Left lung (tissue), 4 donors: ENCODE measurements at regions not wholly inside any gene's neighbourhood (a gene's known extent, or its start where the extent isn't known, plus 50 kb on each side); places are given as distances from the start of the nearest gene placed in this dataset.

ENCODE experiments used
- ATAC-seq: fragments of 200-7000 bp; cut with Tn5 transposase; one replicate; pipeline ENCODE4 v1.9.1; 2020; ENCODE audit warnings: moderate library complexity
- DNase-seq, 4 donors: peaks; one replicate each; pipeline ENCODE4 v3.0.0-alpha.2; 2013 to 2020
- H3K27ac ChIP-seq, 2 donors: fragments of 200-600 bp; sonication (generic) in 1 of 2; one replicate each; pipeline versions ENCODE4 v1.5.0 to v1.8.0; 2020 to 2021
- H3K27me3 ChIP-seq, 2 donors: fragments of 200-600 bp; sonication (generic) in 1 of 2; one replicate each; pipeline versions ENCODE4 v1.5.0 to v1.8.0; 2020 to 2021
- H3K36me3 ChIP-seq, 2 donors: fragments of 200-600 bp; sonication (generic) in 1 of 2; one replicate each; pipeline versions ENCODE4 v1.5.0 to v1.8.0; 2020 to 2021
- H3K4me1 ChIP-seq, 2 donors: fragments of 200-600 bp; one replicate each; pipeline ENCODE4 v1.8.0; 2021
- H3K4me3 ChIP-seq, 2 donors: fragments of 200-600 bp; sonication (generic) in 1 of 2; one replicate each; pipeline versions ENCODE4 v1.5.0 to v1.8.0; 2020 to 2021; ENCODE audit warnings: mild to moderate bottlenecking in 1 of 2
- H3K9me3 ChIP-seq, 2 donors: fragments of 200-600 bp; sonication (generic) in 1 of 2; one replicate each; pipeline versions ENCODE4 v1.5.0 to v1.8.0; 2020 to 2021
- CTCF ChIP-seq, 2 donors: fragments of 200-600 bp; sonication (generic) in 1 of 2; IDR thresholded peaks; one replicate each; pipeline versions ENCODE4 v1.5.0 to v1.8.0; 2021; ENCODE audit warnings: antibody characterized with exemption in 2 of 2
- intact Hi-C, 2 donors: fragments of 100-400 bp; cut with DNase I; formaldehyde crosslinking; loops; one replicate each; pipeline versions ENCODE4 v1.11.2 to v1.14.2; 2022
- donor health status: DM: no; HTN: yes; CAD: no.
- donor health status: DM: no; HTN: no; CAD: no.

GRCh38 chr13:79834876-79835275 lies 353.9 kb downstream of the NDFIP2 start:
- Histone ChIP-seq H3K27ac (no peak overlapping the region), H3K4me3 (no peak overlapping the region), H3K9me3 (no peaks in the 10 kb centered on the region), H3K36me3 (no peaks in the 10 kb centered on the region), H3K4me1 (no peaks in the 10 kb centered on the region), H3K27me3 (no peaks in the 10 kb centered on the region)
- no peak for TF ChIP-seq CTCF (IDR thresholded peaks at IDR 0.05)
- intact Hi-C loops, result no loop called here
- DNase-seq, result no peak
- ATAC-seq, result no peak

GRCh38 chr13:79833991-79834390 lies 353.0 kb downstream of the NDFIP2 start:
- ATAC-seq (no peak), DNase-seq (no peak)
- no peak for TF ChIP-seq CTCF (IDR thresholded peaks at IDR 0.05)
- H3K36me3 ChIP-seq, result no peaks in the 10 kb centered on the region
- H3K4me3 ChIP-seq, result no peak overlapping the region
- H3K27ac ChIP-seq, result no peak overlapping the region
- intact Hi-C loops, result no loop called here
- H3K27me3 ChIP-seq, result no peaks in the 10 kb centered on the region
- H3K9me3 ChIP-seq, result no peaks in the 10 kb centered on the region
- no peaks in the 10 kb centered on the region for H3K4me1 ChIP-seq

GRCh38 chr13:79831556-79831955 lies 350.6 kb downstream of the NDFIP2 start:
- ATAC-seq, result no peak
- DNase-seq, result no peak
- no peak overlapping the region for H3K27ac ChIP-seq
- no peaks in the 10 kb centered on the region for H3K36me3 ChIP-seq
- TF ChIP-seq CTCF (IDR thresholded peaks at IDR 0.05), result no peak
- H3K4me1 ChIP-seq, result no peaks in the 10 kb centered on the region
- intact Hi-C loops, result no loop called here
- H3K9me3 ChIP-seq, result no peaks in the 10 kb centered on the region
- no peak overlapping the region for H3K4me3 ChIP-seq
- no peaks in the 10 kb centered on the region for H3K27me3 ChIP-seq

- H3K4me1 ChIP-seq, result no peaks in the 10 kb centered on the region
- no peak for TF ChIP-seq CTCF (IDR thresholded peaks at IDR 0.05)
- no peaks in the 10 kb centered on the region for H3K9me3 ChIP-seq
- no peak overlapping the region for H3K27ac ChIP-seq
- ATAC-seq (no peak), DNase-seq (no peak)
- intact Hi-C loops, result no loop called here
- H3K4me3 ChIP-seq, result no peak overlapping the region
- no peaks in the 10 kb centered on the region for H3K27me3 ChIP-seq
- H3K36me3 ChIP-seq, result no peaks in the 10 kb centered on the region
Observed at GRCh38 chr13:79830945-79831344, 350.0 kb downstream of the NDFIP2 start.

GRCh38 chr13:79830426-79830825 lies 349.5 kb downstream of the NDFIP2 start:
- no peaks in the 10 kb centered on the region for H3K4me1 ChIP-seq
- no peak overlapping the region for H3K27ac ChIP-seq
- H3K4me3 ChIP-seq, result no peak overlapping the region
- no peak for TF ChIP-seq CTCF (IDR thresholded peaks at IDR 0.05)
- DNase-seq (no peak), ATAC-seq (no peak)
- intact Hi-C loops, result no loop called here
- H3K9me3 ChIP-seq, result no peaks in the 10 kb centered on the region
- H3K27me3 ChIP-seq, result no peaks in the 10 kb centered on the region
- H3K36me3 ChIP-seq, result no peaks in the 10 kb centered on the region
